SKM-1 (cell line): ENCODE measurements at regions not wholly inside any gene's neighbourhood (a gene's known extent, or its start where the extent isn't known, plus 50 kb on each side); places are given as distances from the start of the nearest gene placed in this dataset.
"Not testable (repeated sequence)": the region's sequence is repeated elsewhere in the genome, so short reads cannot be mapped to it uniquely, and the experiment has no call there.

Experiments used
- DNase-seq: peaks from one replicate; lab custom pipeline; 2025; ENCODE audit not compliant: unreplicated experiment; lab: John Stamatoyannopoulos, UW

- DNase-seq = no peak
Measured at GRCh38 chr9:119938871-119939270, 569.6 kb upstream of the BRINP1 start.

DNA sequence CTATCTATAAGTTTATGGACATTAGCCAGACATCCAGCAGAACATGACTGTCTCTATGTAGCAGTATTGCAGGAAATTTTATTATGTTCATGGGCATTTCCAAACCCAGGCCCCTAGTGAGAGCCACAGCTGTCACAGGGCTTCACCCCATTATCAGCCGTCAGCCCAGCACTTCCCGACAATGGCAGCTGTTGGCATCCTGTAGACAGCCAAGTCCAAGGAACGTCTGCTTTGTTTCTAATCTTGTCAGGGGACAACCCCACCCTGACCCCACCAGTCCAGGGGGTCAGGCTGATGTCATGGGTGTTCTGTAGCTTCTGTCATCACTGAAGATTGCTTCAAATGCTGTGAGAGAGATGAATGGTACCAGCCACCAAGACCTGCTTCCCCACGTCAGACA, 565.3 kb upstream of the BRINP1 start:
- no peak for DNase-seq

- no peak for DNase-seq
Measured at GRCh38 chr9:119933191-119933590, 564.0 kb upstream of the BRINP1 start.

- no peak for DNase-seq
Measured at GRCh38 chr9:119924736-119925135, 555.5 kb upstream of the BRINP1 start.

- no peak for DNase-seq
Measured at GRCh38 chr9:119917175-119917574, 547.9 kb upstream of the BRINP1 start.

- no peak for DNase-seq
Measured at GRCh38 chr9:119907056-119907455, 537.8 kb upstream of the BRINP1 start.

- DNase-seq = no peak
Measured at GRCh38 chr9:119905724-119906123, 536.5 kb upstream of the BRINP1 start.

GRCh38 chr9:119903851-119904250, 534.6 kb upstream of the BRINP1 start:
- DNase-seq = no peak

DNA sequence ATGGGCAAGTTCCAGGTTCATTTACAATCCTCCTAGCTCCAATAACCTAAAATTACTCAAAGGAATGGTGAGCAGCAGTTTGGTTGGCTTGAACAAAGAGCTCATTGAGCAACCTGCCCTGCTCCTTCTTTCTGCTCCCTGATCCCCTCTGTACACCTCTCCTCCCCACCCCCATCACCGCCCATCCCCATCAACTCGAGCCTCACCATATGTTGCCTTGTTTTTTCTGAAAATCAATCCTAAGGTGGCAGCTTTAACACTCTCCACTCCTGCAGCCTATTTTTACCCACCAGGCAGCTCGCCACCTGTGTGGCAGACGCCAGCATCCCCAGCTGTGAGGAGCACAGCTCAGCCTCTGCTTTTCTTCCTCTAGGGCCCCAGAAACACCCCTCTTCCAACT, 533.4 kb upstream of the BRINP1 start:
- DNase-seq = no peak

DNA sequence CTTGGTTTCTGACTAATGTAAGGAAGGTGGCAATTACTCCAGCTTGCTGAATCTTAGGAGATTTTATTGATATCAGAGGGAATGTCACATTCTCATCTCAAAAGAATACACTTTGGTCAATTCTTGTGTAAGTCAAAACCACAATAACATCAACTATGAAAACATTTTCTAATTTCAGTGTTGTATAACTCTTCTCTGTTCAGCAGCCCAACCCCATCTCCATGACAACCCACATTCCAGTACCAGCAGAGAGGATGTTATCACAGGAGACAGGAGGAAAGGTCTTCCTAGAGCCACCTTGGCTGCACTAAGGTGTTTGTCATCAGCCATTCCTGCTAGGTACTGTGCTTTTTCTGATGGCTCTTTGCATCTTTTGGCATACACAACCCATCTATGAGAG, 529.1 kb upstream of the BRINP1 start:
- no peak for DNase-seq

GRCh38 chr9:119884438-119884837, 515.2 kb upstream of the BRINP1 start:
- DNase-seq = no peak

GRCh38 chr9:119881898-119882297, 512.7 kb upstream of the BRINP1 start:
- DNase-seq = no peak

DNA sequence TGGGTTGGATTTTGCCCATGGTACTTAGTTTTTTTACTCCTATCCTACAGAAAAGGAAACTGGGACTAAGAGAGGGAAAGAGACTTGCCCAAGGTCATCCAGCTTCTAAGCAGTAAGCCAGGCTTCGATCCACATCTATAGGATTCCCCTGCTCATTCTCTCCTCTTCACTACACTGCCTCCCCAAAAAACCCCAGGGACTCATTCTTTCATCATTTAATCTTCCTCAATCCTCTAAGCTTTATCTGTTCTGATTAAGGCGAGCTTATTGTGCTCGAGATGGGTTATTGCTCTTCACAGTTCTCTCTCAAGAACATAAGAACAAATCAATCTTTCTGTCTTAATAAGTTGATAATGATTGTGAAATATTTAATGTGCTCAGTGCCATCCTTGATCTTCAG, 511.1 kb upstream of the BRINP1 start:
- no peak for DNase-seq

GRCh38 chr9:119877306-119877705, 508.1 kb upstream of the BRINP1 start:
- no peak for DNase-seq

- DNase-seq = no peak
Measured at GRCh38 chr9:119873877-119874276, 504.6 kb upstream of the BRINP1 start.

GRCh38 chr9:119870251-119870650, 501.0 kb upstream of the BRINP1 start:
- not testable (repeated sequence) for DNase-seq

DNA sequence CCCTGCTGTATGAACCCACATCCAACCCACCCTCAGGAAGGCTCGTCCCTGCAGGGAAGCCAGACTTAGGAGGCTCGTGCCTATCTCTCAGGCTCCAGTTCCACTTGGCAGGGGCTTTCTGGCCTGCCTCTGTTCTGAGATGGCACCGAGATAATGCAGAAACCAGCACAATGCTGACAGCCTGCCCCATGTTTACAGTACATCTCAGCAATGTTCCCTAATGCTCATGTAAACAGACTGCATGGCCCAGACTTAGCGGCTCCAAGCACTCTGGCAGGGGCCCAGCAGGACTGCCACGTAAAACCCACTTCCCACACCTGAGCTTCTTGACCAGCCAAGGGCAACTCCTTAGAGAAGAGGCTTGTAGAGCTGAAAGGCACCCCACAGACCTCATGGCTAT, 499.5 kb upstream of the BRINP1 start:
- DNase-seq = no peak

DNA sequence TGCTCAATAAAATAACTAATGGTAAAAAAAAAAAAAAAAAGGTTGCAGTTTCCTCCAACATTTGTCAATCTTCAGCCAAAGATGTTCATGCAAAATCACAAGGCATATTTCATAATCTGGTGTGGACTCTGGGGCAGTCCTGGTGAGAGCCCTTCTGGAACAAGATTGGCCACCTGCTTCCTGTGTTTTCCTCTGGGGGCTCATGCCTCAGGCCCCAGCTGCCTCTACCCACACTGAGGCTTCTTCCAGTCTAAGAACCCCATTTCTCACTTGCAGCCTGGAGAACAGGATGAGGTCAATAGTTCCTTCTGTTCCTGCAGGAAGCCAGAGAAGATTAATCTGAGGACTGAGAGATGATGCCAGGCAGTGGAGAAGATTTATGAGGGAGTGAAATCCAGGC, 492.6 kb upstream of the BRINP1 start:
- DNase-seq = no peak

DNA sequence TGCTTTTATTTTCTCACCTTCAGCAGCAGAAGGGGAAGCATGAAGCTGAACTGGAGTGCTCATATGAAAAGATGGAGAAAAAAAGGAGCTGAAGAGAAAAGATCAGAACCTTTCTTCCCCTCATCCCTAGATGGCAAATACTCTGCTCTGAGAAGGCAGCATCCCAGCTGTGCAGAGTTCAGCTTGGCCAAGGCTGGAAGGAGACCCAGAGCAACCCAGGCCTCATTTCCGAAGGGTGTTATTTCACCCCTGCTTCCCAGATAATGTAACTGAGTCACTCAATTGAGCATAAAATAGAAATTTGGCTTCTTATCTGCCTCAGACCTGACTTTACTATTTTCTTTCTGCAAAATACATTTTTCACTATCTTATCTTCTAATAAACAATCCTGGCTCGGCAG, 489.9 kb upstream of the BRINP1 start:
- DNase-seq = no peak

DNA sequence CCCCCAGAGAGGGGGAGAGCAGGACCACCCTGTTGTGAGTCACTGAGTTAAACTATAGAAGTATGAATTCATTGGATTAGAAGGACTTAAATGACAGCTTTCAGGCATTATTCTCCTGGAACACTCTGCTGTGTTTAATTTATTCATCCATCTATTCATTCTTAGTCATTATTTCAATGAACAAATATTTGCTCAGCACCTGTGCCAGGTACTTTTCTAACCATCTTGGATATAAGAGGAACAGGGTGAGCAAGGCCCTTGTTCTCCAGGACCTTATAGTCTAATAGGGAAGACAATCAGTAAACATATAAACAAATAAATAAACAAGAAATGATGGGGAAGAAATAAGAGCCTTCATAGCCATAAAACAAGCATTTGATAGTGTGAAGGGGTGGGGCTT, 483.9 kb upstream of the BRINP1 start:
- no peak for DNase-seq

GRCh38 chr9:119852390-119852789, 483.2 kb upstream of the BRINP1 start:
- DNase-seq = no peak

DNA sequence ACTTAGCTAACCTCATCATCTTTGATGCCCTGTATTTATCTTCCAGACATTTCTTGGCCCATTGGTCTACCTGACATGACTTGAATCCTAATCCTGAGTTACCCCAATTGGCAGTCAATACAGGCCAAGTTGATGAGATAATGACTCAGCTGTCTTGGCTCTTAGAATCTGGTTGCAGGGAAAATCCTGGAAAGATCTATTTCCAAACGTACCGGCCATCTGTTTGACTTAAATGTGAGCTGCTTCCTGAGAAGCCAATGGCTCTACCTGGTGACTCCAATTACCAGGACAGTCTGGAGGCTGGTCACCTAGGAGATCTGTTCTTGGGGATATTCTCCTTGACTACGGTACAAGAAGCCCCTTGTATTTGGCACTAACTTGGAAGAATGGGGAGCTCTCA, 475.2 kb upstream of the BRINP1 start:
- DNase-seq = no peak

DNA sequence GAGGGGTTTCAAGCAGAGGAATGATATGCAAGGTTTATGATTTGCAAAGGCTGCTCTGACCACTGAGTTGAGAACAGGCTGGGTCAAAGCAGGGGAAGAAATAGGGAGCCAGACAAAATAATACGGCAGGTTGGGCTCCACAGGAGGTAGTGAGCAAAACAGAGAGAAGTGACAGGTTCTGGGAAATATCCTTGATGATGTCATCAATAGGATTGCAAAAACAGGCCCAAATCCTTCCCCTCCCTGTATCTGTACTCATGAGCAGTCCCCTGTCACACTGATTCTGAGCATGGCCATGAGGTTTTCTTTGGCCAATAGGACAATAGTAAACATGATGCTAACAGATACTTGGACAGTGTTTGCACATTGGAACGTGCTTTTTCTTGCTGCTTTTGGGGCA, 471.8 kb upstream of the BRINP1 start:
- no peak for DNase-seq

DNA sequence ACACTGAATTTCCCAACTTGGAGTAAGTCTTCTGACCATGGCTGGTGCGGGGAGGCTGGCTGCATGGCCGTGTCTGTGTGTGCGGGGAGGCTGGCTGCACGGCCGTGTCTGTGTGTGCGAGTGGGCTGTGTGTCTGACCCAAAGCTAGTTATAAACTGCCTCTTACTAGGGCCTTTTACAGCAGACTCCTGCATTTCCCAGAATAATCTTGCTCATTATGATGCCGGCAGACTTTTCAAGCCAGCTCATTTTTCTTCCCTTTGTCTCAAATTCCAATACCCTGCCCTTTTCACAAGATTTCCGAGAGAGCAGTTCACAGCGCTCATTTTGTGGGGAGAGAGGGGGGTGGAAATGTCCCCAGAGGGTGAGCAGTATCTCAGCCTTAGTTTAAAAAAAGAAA, 470.7 kb upstream of the BRINP1 start:
- DNase-seq = no peak
